Loucy (cell line): ENCODE measurements at regions not wholly inside any gene's neighbourhood (a gene's known extent, or its start where the extent isn't known, plus 50 kb on each side); places are given as distances from the start of the nearest gene placed in this dataset.

Experiments used
- H2AFZ ChIP-seq: fragments of 200-600 bp; sonication (generic); 2 replicates; pipeline ENCODE4 v1.6.0; 2016; ENCODE audit warnings: antibody characterized with exemption, mild to moderate bottlenecking, low read length, moderate library complexity
- H3F3A ChIP-seq: fragments of 200-600 bp; 2 replicates; pipeline ENCODE4 v1.6.0; 2016; ENCODE audit warnings: antibody characterized with exemption, low read depth, mild to moderate bottlenecking
- H3K27me3 ChIP-seq: fragments of 200-600 bp; sonication (generic); 2 replicates; pipeline ENCODE4 v1.6.1; 2014; ENCODE audit warnings: low read length, mild to moderate bottlenecking; ENCODE audit not compliant: insufficient read depth, poor library complexity, severe bottlenecking
- H3K36me3 ChIP-seq: fragments of 200-600 bp; sonication (generic); 2 replicates; pipeline ENCODE4 v1.6.1; 2016; ENCODE audit warnings: low read length; ENCODE audit not compliant: insufficient read depth
- H3K4me1 ChIP-seq: fragments of 200-600 bp; sonication (generic); 2 replicates; pipeline ENCODE4 v1.5.1; 2014; ENCODE audit warnings: low read length, mild to moderate bottlenecking; ENCODE audit not compliant: insufficient read depth, poor library complexity, severe bottlenecking
- H3K4me2 ChIP-seq: fragments of 200-600 bp; sonication (generic); 2 replicates; pipeline ENCODE4 v1.6.0; 2014; ENCODE audit warnings: antibody characterized with exemption, low read length, low read depth, mild to moderate bottlenecking; ENCODE audit not compliant: poor library complexity, severe bottlenecking
- H3K4me3 ChIP-seq: fragments of 200-600 bp; sonication (generic); 2 replicates; pipeline ENCODE4 v1.5.1; 2014; ENCODE audit warnings: low read length, mild to moderate bottlenecking, mixed read lengths; ENCODE audit not compliant: poor library complexity, severe bottlenecking
- H3K79me2 ChIP-seq: fragments of 200-600 bp; sonication (generic); 2 replicates; pipeline ENCODE4 v1.6.1; 2014; ENCODE audit warnings: low read length; ENCODE audit not compliant: insufficient read depth
- H3K9ac ChIP-seq: fragments of 200-600 bp; sonication (generic); 2 replicates; pipeline ENCODE4 v1.6.0; 2014; ENCODE audit warnings: mild to moderate bottlenecking, low read depth, low read length, moderate library complexity; ENCODE audit not compliant: poor library complexity, severe bottlenecking
- H3K9me2 ChIP-seq: fragments of 200-600 bp; sonication (generic); replicated peaks from 2 replicates; pipeline ENCODE4 v1.6.1; 2016; ENCODE audit warnings: low read depth, low read length, mixed read lengths
- H3K9me3 ChIP-seq: fragments of 200-600 bp; sonication (generic); 2 replicates; pipeline ENCODE4 v1.6.1; 2014; ENCODE audit warnings: mild to moderate bottlenecking, antibody characterized with exemption, low read length, low read depth; ENCODE audit not compliant: insufficient read depth
- H4K20me1 ChIP-seq: fragments of 200-600 bp; sonication (generic); 2 replicates; pipeline ENCODE4 v1.6.0; 2014; ENCODE audit warnings: antibody characterized with exemption, low read length, mild to moderate bottlenecking; ENCODE audit not compliant: insufficient read depth, poor library complexity, severe bottlenecking
- EZH2phosphoT487 ChIP-seq: fragments of 200-600 bp; IDR thresholded peaks from 2 replicates; pipeline ENCODE4 v1.6.1; 2018; ENCODE audit warnings: antibody characterized with exemption, mild to moderate bottlenecking, moderate library complexity, borderline replicate concordance
- TF ChIP-seq, protein P1 (sequence below): fragments of 200-600 bp; sonication (generic); conservative IDR thresholded peaks from 2 replicates; pipeline ENCODE4 v1.5.1; 2014; ENCODE audit warnings: mild to moderate bottlenecking, antibody characterized with exemption, low read length

DNA sequence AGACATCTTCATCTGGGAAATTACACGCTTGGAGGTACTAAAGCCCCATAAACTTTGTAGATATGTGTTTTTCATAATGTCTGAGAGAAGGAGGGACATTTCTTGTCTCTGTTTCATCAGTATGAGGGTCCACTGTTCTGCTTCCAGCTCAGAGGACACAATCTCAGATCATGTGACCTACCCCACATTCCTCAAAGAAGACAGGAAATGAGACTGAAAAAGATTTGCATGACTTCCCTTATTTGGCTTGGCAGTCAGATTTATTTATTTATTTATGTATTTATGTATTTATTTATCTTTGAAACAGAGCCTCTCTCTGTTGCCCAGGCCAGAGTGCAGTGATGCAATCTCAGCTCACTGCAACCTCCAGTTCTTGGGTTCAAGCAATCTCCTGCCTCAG is 463.7 kb upstream of the RGPD4 start:
- Histone ChIP-seq H2AFZ (no peak overlapping the region), H3K4me1 (no peaks in the 10 kb centered on the region), H3K4me2 (no peak overlapping the region), H3K4me3 (no peak overlapping the region), H3K9me2 (no peaks in the 10 kb centered on the region), H3K27me3 (no peaks in the 10 kb centered on the region), H3K79me2 (no peaks in the 10 kb centered on the region), H3K36me3 (no peaks in the 10 kb centered on the region), H3F3A (no peaks in the 10 kb centered on the region), H4K20me1 (no peaks in the 10 kb centered on the region), H3K9ac (no peak overlapping the region), H3K9me3 (no peaks in the 10 kb centered on the region)
- TF ChIP-seq, protein P1, sequence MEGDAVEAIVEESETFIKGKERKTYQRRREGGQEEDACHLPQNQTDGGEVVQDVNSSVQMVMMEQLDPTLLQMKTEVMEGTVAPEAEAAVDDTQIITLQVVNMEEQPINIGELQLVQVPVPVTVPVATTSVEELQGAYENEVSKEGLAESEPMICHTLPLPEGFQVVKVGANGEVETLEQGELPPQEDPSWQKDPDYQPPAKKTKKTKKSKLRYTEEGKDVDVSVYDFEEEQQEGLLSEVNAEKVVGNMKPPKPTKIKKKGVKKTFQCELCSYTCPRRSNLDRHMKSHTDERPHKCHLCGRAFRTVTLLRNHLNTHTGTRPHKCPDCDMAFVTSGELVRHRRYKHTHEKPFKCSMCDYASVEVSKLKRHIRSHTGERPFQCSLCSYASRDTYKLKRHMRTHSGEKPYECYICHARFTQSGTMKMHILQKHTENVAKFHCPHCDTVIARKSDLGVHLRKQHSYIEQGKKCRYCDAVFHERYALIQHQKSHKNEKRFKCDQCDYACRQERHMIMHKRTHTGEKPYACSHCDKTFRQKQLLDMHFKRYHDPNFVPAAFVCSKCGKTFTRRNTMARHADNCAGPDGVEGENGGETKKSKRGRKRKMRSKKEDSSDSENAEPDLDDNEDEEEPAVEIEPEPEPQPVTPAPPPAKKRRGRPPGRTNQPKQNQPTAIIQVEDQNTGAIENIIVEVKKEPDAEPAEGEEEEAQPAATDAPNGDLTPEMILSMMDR: no peak
- no peak for TF ChIP-seq EZH2phosphoT487

DNA sequence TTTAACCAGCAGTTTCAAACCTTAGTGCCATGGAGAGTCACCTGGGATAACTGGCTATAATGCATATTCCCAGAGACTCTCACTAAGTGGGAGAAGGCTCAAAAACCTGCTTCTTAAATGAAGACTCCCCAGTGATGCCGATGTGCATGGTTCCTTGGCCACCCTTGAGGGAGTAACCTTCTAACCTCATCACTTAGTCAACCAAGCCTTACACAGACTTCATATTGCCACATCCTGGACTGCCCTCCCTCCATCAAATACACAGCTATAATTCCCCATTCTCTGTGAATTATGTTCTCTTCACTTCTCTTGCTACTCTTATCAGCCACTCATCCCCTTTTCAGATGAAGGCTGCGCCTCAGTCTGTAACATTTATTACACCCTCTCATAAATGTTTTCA is 462.9 kb upstream of the RGPD4 start:
- Histone ChIP-seq H2AFZ (no peak overlapping the region), H3K9ac (no peak overlapping the region), H3K27me3 (no peaks in the 10 kb centered on the region), H3K9me3 (no peaks in the 10 kb centered on the region), H3K36me3 (no peaks in the 10 kb centered on the region), H3K4me2 (no peak overlapping the region), H3K4me3 (no peak overlapping the region), H4K20me1 (no peaks in the 10 kb centered on the region), H3F3A (no peaks in the 10 kb centered on the region), H3K9me2 (no peaks in the 10 kb centered on the region), H3K79me2 (no peaks in the 10 kb centered on the region), H3K4me1 (no peaks in the 10 kb centered on the region)
- TF ChIP-seq EZH2phosphoT487: no peak
- TF ChIP-seq, protein P1: no peak

DNA sequence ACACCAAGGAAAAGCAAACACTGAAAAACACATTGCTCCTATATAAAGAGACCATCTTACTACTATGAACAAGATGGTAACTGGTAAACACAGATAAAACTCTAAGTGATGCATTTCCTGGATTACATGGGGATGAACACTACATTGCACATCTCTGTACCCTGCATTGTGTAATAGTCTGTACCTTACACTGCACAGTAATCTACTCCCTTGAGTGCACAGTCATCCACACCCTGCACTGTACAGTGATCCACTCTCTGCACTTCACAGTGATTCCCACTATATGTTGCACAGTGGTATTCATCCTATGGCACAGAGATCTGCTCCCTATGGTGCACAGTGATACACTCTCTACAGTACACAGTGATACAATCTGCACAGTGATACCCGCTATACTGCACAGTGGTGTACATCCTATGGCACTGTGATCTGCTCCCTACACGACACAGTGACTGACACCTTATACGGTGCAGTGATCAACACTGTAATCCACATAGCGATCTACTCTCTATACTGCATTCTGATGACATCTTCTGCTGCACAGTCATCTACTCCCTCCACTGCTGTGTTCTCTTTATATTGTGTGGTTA is 462.2 kb upstream of the RGPD4 start:
- Histone ChIP-seq H3K4me2 (no peak overlapping the region), H3K79me2 (no peaks in the 10 kb centered on the region), H3K9me3 (no peaks in the 10 kb centered on the region), H3F3A (no peaks in the 10 kb centered on the region), H3K4me3 (no peak overlapping the region), H3K9ac (no peak overlapping the region), H4K20me1 (no peaks in the 10 kb centered on the region), H3K36me3 (no peaks in the 10 kb centered on the region), H3K27me3 (no peaks in the 10 kb centered on the region), H3K9me2 (no peaks in the 10 kb centered on the region), H2AFZ (no peak overlapping the region), H3K4me1 (no peaks in the 10 kb centered on the region)
- no peak for TF ChIP-seq EZH2phosphoT487
- TF ChIP-seq, protein P1: no peak
